ENCODE measurements at regions not wholly inside any gene's neighbourhood (a gene's known extent, or its start where the extent isn't known, plus 50 kb on each side); places are given as distances from the start of the nearest gene placed in this dataset.

- DNase-seq, result no peak
Measured at GRCh38 chr2:19300961-19301360, 57.5 kb downstream of the OSR1 start.

GRCh38 chr2:19299522-19299921, 58.9 kb downstream of the OSR1 start:
- DNase-seq, result no peak

- no peak for DNase-seq
Measured at GRCh38 chr2:19299032-19299431, 59.4 kb downstream of the OSR1 start.

GRCh38 chr2:19297716-19298115, 60.7 kb downstream of the OSR1 start:
- no peak for DNase-seq

- no peak for DNase-seq
Measured at GRCh38 chr2:19295998-19296502, 62.4 kb downstream of the OSR1 start.

- no peak for DNase-seq
Measured at GRCh38 chr2:19292007-19292406, 66.4 kb downstream of the OSR1 start.

GRCh38 chr2:19288291-19288690, 70.1 kb downstream of the OSR1 start:
- no peak for DNase-seq

GRCh38 chr2:19287324-19287723, 71.1 kb downstream of the OSR1 start:
- DNase-seq, result no peak

- no peak for DNase-seq
Measured at GRCh38 chr2:19282305-19282704, 76.1 kb downstream of the OSR1 start.

GRCh38 chr2:19274439-19274838, 84.0 kb downstream of the OSR1 start:
- no peak for DNase-seq

- DNase-seq, result no peak
Measured at GRCh38 chr2:19272941-19273470, 85.4 kb downstream of the OSR1 start.

GRCh38 chr2:19272039-19272438, 86.4 kb downstream of the OSR1 start:
- no peak for DNase-seq

GRCh38 chr2:19264852-19265251, 93.6 kb downstream of the OSR1 start:
- no peak for DNase-seq

- no peak for DNase-seq
Measured at GRCh38 chr2:19262150-19262549, 96.3 kb downstream of the OSR1 start.

GRCh38 chr2:19261061-19261460, 97.4 kb downstream of the OSR1 start:
- no peak for DNase-seq

- no peak for DNase-seq
Measured at GRCh38 chr2:19256121-19256601, 102.3 kb downstream of the OSR1 start.

- DNase-seq, result no peak
Measured at GRCh38 chr2:19255481-19255880, 102.9 kb downstream of the OSR1 start.

GRCh38 chr2:19251554-19251953, 106.9 kb downstream of the OSR1 start:
- no peak for DNase-seq

- no peak for DNase-seq
Measured at GRCh38 chr2:19250906-19251305, 107.5 kb downstream of the OSR1 start.

- DNase-seq, result no peak
Measured at GRCh38 chr2:19247186-19247585, 111.2 kb downstream of the OSR1 start.

GRCh38 chr2:19246496-19246895, 111.9 kb downstream of the OSR1 start:
- DNase-seq, result no peak

- no peak for DNase-seq
Measured at GRCh38 chr2:19244460-19245363, 113.7 kb downstream of the OSR1 start.

GRCh38 chr2:19238440-19239060, 119.9 kb downstream of the OSR1 start:
- DNase-seq, result no peak

- no peak for DNase-seq
Measured at GRCh38 chr2:19235308-19235707, 123.1 kb downstream of the OSR1 start.

Measured in CD4-positive, alpha-beta T cell treated with Interleukin-10 for 1 hour (primary cell).